ENCODE measurements at regions not wholly inside any gene's neighbourhood (a gene's known extent, or its start where the extent isn't known, plus 50 kb on each side); places are given as distances from the start of the nearest gene placed in this dataset.
"Not testable (repeated sequence)": the region's sequence is repeated elsewhere in the genome, so short reads cannot be mapped to it uniquely, and the experiment has no call there.

DNA sequence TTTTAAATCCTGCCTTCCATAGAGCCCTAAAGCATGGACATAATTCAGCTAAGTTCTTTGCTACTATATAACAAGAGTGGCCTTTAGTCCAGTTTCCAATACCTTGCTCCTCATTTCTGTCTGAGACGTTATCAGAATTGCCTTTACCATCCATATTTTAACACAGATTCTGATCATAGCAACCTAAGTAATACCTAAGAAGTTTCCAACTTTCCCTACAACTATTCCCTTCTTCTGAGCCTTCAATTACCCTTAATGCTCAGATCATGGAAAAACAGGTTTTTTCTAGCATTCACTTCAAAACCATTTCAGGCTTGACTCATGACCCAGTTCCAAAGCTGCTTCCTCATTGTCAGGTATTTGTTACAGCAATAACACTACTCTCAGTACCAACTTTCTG is 367.1 kb downstream of the C6orf118 start:
- H3K27me3 ChIP-seq (ENCODE audit: control insufficient read depth, insufficient read depth, low read length), result no peaks in the 10 kb centered on the region
- no peak overlapping the region for H3K27ac ChIP-seq (ENCODE audit: insufficient read depth, low read length)
- no peak overlapping the region for H3K4me2 ChIP-seq (ENCODE audit: low read depth, low read length)
- no peak overlapping the region for H3K4me3 ChIP-seq (ENCODE audit: insufficient read depth, low read depth, low read length)
- TF ChIP-seq, protein P1, sequence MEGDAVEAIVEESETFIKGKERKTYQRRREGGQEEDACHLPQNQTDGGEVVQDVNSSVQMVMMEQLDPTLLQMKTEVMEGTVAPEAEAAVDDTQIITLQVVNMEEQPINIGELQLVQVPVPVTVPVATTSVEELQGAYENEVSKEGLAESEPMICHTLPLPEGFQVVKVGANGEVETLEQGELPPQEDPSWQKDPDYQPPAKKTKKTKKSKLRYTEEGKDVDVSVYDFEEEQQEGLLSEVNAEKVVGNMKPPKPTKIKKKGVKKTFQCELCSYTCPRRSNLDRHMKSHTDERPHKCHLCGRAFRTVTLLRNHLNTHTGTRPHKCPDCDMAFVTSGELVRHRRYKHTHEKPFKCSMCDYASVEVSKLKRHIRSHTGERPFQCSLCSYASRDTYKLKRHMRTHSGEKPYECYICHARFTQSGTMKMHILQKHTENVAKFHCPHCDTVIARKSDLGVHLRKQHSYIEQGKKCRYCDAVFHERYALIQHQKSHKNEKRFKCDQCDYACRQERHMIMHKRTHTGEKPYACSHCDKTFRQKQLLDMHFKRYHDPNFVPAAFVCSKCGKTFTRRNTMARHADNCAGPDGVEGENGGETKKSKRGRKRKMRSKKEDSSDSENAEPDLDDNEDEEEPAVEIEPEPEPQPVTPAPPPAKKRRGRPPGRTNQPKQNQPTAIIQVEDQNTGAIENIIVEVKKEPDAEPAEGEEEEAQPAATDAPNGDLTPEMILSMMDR (conservative IDR thresholded peaks at IDR 0.05; ENCODE audit: low read depth, low read length), result no peak
- TF ChIP-seq, protein P2, sequence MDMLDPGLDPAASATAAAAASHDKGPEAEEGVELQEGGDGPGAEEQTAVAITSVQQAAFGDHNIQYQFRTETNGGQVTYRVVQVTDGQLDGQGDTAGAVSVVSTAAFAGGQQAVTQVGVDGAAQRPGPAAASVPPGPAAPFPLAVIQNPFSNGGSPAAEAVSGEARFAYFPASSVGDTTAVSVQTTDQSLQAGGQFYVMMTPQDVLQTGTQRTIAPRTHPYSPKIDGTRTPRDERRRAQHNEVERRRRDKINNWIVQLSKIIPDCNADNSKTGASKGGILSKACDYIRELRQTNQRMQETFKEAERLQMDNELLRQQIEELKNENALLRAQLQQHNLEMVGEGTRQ (IDR thresholded peaks at IDR 0.05; ENCODE audit: low read depth, low read length), result no peak
- TF ChIP-seq, protein P3, sequence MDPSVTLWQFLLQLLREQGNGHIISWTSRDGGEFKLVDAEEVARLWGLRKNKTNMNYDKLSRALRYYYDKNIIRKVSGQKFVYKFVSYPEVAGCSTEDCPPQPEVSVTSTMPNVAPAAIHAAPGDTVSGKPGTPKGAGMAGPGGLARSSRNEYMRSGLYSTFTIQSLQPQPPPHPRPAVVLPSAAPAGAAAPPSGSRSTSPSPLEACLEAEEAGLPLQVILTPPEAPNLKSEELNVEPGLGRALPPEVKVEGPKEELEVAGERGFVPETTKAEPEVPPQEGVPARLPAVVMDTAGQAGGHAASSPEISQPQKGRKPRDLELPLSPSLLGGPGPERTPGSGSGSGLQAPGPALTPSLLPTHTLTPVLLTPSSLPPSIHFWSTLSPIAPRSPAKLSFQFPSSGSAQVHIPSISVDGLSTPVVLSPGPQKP (IDR thresholded peaks at IDR 0.05; ENCODE audit: borderline replicate concordance, low read depth, low read length), result no peak
- no peak for TF ChIP-seq NFE2L2 (IDR thresholded peaks at IDR 0.05; ENCODE audit: low read depth, low read length)
- no peaks in the 10 kb centered on the region for H3K36me3 ChIP-seq (ENCODE audit: control insufficient read depth, insufficient read depth, low read length)
- no peak overlapping the region for H3K18ac ChIP-seq (ENCODE audit: low read depth, low read length)
- no peaks in the 10 kb centered on the region for H3K9me1 ChIP-seq (ENCODE audit: insufficient read depth, low read length)
- no peak overlapping the region for H4K91ac ChIP-seq (ENCODE audit: insufficient read depth, low read depth, low read length)
- no peak overlapping the region for H2BK20ac ChIP-seq (ENCODE audit: low read depth, low read length)
- no peaks in the 10 kb centered on the region for H4K20me1 ChIP-seq (ENCODE audit: insufficient read depth, low read length)
- no peak overlapping the region for H4K5ac ChIP-seq (ENCODE audit: low read depth, low read length)
- in situ Hi-C loops (cut with MboI; ENCODE audit: low sequenced_read_pairs) (no loop called here), dilution Hi-C loops (cut with HindIII; ENCODE audit: low sequenced_read_pairs, unreplicated experiment) (no loop called here), intact Hi-C loops (cut with micrococcal nuclease) (no loop called here)
- CTCF ChIA-PET, result no interaction called here
- DNase-seq (no peak), ATAC-seq (ENCODE audit: low read depth) (no peak)
- peaks cover 8% of the 10 kb centered on the region for H3K9me3 ChIP-seq (ENCODE audit: control insufficient read depth, insufficient read depth, low read length)
- no peak overlapping the region for H2AK5ac ChIP-seq (ENCODE audit: low read depth, low read length)
- H3K4ac ChIP-seq (ENCODE audit: low read depth, low read length), result no peak overlapping the region
- no CpG with 5 or more reads among the region's 1 CpG for WGBS, 2 experiments (ENCODE audit: extremely low coverage in 2 of 2, insufficient read length in 1 of 2)
- H3K9ac ChIP-seq (ENCODE audit: low read depth, low read length), result no peak overlapping the region
- no peak overlapping the region for H3K23ac ChIP-seq (ENCODE audit: low read depth, low read length)
- no peak overlapping the region for H3K14ac ChIP-seq (replicated peaks; ENCODE audit: low read depth, low read length)
- no peak overlapping the region for H2BK5ac ChIP-seq (ENCODE audit: low read depth, low read length, poor library complexity, severe bottlenecking)
- H3K56ac ChIP-seq (ENCODE audit: extremely low read depth, insufficient read depth, low read length), result no peak overlapping the region
- no peaks in the 10 kb centered on the region for H3K4me1 ChIP-seq (ENCODE audit: control insufficient read depth, insufficient read depth, low read length)
- no peak overlapping the region for H4K8ac ChIP-seq (ENCODE audit: low read depth in 2 of 2, low read length in 2 of 2)
- H2BK120ac ChIP-seq (ENCODE audit: low read depth, low read length), result no peak overlapping the region
- POLR2A ChIA-PET (ENCODE audit: unreplicated experiment), result no interaction called here
- no TSS peak for BruUV-seq (replicated peaks)
- no peak overlapping the region for H2BK15ac ChIP-seq (ENCODE audit: low read depth, low read length)
- no peaks in the 10 kb centered on the region for H3K79me1 ChIP-seq (ENCODE audit: low read depth in 1 of 2, low read length in 2 of 2)
- H2AFZ ChIP-seq (replicated peaks; ENCODE audit: low read length, poor library complexity), result no peak overlapping the region
- H2AK9ac ChIP-seq (replicated peaks; ENCODE audit: low read depth, low read length, poor library complexity), result no peak overlapping the region

DNA sequence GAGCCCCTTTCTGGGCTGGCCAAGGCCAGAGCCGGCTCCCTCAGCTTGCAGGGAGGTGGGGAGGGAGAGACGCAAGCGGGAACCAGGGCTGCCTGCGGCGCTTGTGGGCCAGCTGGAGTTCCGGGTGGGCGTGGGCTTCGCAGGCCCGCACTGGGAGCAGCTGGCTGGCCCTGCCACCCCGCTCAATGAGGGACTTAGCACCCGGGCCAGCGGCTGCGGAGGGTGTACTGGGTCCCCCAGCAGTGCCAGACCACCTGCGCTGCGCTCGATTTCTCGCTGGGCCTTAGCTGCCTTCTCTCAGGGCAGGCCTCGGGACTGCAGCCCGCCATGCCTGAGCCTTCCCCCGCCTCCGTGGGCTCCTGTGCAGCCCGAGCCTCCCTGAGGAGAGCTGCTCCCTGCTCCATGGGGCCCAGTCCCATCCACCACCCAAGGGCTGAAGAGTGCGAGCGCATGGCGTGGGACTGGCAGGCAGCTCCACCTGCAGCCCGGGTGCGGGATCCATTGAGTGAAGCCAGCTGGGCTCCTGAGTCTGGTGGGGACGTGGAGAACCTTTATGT is 376.1 kb downstream of the C6orf118 start:
- CTCF ChIA-PET; intact Hi-C loops (cut with micrococcal nuclease); H3K9me1 ChIP-seq (ENCODE audit: insufficient read depth, low read length); H3K27ac ChIP-seq (ENCODE audit: insufficient read depth, low read length); H3K23ac ChIP-seq (ENCODE audit: low read depth, low read length); H2BK15ac ChIP-seq (ENCODE audit: low read depth, low read length); DNase-seq; H3K14ac ChIP-seq (replicated peaks; ENCODE audit: low read depth, low read length); H3K4me2 ChIP-seq (ENCODE audit: low read depth, low read length); H3K56ac ChIP-seq (ENCODE audit: extremely low read depth, insufficient read depth, low read length); H2BK120ac ChIP-seq (ENCODE audit: low read depth, low read length); H4K8ac ChIP-seq (ENCODE audit: low read depth in 2 of 2, low read length in 2 of 2); H3K27me3 ChIP-seq (ENCODE audit: control insufficient read depth, insufficient read depth, low read length); in situ Hi-C loops (cut with MboI; ENCODE audit: low sequenced_read_pairs); H3K4me3 ChIP-seq (ENCODE audit: insufficient read depth, low read depth, low read length); POLR2A ChIA-PET (ENCODE audit: unreplicated experiment); dilution Hi-C loops (cut with HindIII; ENCODE audit: low sequenced_read_pairs, unreplicated experiment); H3K18ac ChIP-seq (ENCODE audit: low read depth, low read length); H2AK5ac ChIP-seq (ENCODE audit: low read depth, low read length); H2AFZ ChIP-seq (replicated peaks; ENCODE audit: low read length, poor library complexity); H2BK5ac ChIP-seq (ENCODE audit: low read depth, low read length, poor library complexity, severe bottlenecking); H4K20me1 ChIP-seq (ENCODE audit: insufficient read depth, low read length); H3K79me1 ChIP-seq (ENCODE audit: low read depth in 1 of 2, low read length in 2 of 2); BruUV-seq (replicated peaks); H2BK20ac ChIP-seq (ENCODE audit: low read depth, low read length); H3K9ac ChIP-seq (ENCODE audit: low read depth, low read length); H3K4me1 ChIP-seq (ENCODE audit: control insufficient read depth, insufficient read depth, low read length); H4K5ac ChIP-seq (ENCODE audit: low read depth, low read length); ATAC-seq (ENCODE audit: low read depth); H2AK9ac ChIP-seq (replicated peaks; ENCODE audit: low read depth, low read length, poor library complexity); H3K4ac ChIP-seq (ENCODE audit: low read depth, low read length); H3K36me3 ChIP-seq (ENCODE audit: control insufficient read depth, insufficient read depth, low read length); H4K91ac ChIP-seq (ENCODE audit: insufficient read depth, low read depth, low read length): not testable (repeated sequence)
- H3K9me3 ChIP-seq (ENCODE audit: control insufficient read depth, insufficient read depth, low read length), result peaks cover 13% of the 10 kb centered on the region
- WGBS, 2 experiments (ENCODE audit: extremely low coverage in 2 of 2, insufficient read length in 1 of 2), result 76% methylated on average over 6 of the region's 28 CpGs; no CpG with 5 or more reads in 1 of the 2 experiments

Measured in IMR-90 (cell line).